ENCODE measurements at regions not wholly inside any gene's neighbourhood (a gene's known extent, or its start where the extent isn't known, plus 50 kb on each side); places are given as distances from the start of the nearest gene placed in this dataset.

DNA sequence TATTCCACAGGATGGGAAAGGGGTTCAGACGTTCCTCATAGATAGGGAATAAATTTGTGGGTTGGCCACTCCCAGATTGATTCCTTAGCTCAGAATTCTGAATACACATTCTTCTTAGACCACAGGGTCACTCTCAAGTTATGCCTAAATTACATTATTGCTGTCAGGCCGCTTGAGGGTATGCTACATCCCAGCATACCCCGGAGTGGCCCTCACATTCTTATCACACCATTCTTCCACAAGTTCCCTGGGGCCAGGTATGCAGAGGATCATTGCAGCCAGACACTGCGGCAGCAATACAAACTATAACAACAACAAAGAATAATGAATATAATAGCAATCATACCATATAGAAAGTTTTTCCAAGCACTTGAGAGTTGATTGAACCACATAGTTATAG is 237.9 kb upstream of the SOX4 start:
- Histone ChIP-seq H3K4me1 (ENCODE audit: insufficient read depth, low read length) (peaks cover 5% of the 10 kb centered on the region; the same call in 1 of the 2 replicates), H3K27me3 (ENCODE audit: insufficient read depth, low read length) (no peaks in the 10 kb centered on the region), H3K9ac (ENCODE audit: low read depth, low read length) (no peak overlapping the region), H3K9me3 (ENCODE audit: insufficient read depth, low read depth, low read length) (no peaks in the 10 kb centered on the region), H3K27ac (ENCODE audit: low read length) (no peak overlapping the region), H3K36me3 (ENCODE audit: insufficient read depth, low read depth, low read length) (no peaks in the 10 kb centered on the region), H3K4me3 (ENCODE audit: low read length) (no peak overlapping the region)

DNA sequence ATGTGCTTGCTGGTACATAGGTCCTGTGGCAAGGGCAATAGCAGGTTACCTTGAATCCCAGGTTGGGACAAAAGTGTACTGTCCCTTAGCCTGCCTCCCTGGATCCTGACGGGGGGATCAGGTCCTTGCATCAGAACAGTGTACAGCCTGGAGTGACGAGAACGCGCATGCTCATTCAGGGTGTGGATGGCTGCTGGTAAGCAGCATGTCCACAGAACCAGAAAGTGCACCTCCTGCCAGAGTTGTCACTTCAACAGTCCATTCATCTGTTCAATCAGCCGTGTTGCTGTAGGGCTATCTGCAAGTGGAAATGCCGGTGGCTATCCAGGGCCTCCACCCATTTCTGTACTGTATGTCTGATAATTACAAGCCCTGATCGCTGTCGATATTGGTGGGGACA is 236.3 kb upstream of the SOX4 start:
- H3K36me3 ChIP-seq (ENCODE audit: insufficient read depth, low read depth, low read length): no peaks in the 10 kb centered on the region
- peaks cover 8% of the 10 kb centered on the region; the same call in 1 of the 2 replicates for H3K4me1 ChIP-seq (ENCODE audit: insufficient read depth, low read length)
- no peak overlapping the region for H3K27ac ChIP-seq (ENCODE audit: low read length)
- H3K27me3 ChIP-seq (ENCODE audit: insufficient read depth, low read length): no peaks in the 10 kb centered on the region
- no peak overlapping the region for H3K4me3 ChIP-seq (ENCODE audit: low read length)
- no peaks in the 10 kb centered on the region for H3K9me3 ChIP-seq (ENCODE audit: insufficient read depth, low read depth, low read length)
- no peak overlapping the region for H3K9ac ChIP-seq (ENCODE audit: low read depth, low read length)

DNA sequence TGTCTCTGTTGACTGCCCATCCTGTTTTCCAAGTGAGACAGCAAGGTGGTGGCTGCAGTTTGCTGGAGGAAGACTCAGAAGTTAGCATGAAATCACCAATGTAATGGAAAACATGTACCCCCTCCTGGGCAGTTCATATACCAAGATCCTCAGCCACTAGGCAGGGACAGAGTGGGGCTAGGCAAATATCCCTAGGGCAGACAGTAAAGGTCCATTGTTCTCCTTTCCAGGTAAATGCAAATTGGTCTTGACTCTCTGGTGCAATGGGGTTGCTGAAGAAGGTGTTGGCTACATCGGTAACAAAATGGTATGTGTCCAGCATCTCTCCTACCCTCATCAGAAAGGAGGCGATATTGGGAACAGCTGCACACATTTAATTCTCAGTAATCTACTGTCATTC is 233.6 kb upstream of the SOX4 start:
- Histone ChIP-seq H3K4me1 (ENCODE audit: insufficient read depth, low read length) (peaks cover 8% of the 10 kb centered on the region; the same call in 1 of the 2 replicates), H3K9ac (ENCODE audit: low read depth, low read length) (no peak overlapping the region), H3K36me3 (ENCODE audit: insufficient read depth, low read depth, low read length) (no peaks in the 10 kb centered on the region), H3K27me3 (ENCODE audit: insufficient read depth, low read length) (no peaks in the 10 kb centered on the region), H3K9me3 (ENCODE audit: insufficient read depth, low read depth, low read length) (no peaks in the 10 kb centered on the region), H3K27ac (ENCODE audit: low read length) (no peak overlapping the region), H3K4me3 (ENCODE audit: low read length) (no peak overlapping the region)

DNA sequence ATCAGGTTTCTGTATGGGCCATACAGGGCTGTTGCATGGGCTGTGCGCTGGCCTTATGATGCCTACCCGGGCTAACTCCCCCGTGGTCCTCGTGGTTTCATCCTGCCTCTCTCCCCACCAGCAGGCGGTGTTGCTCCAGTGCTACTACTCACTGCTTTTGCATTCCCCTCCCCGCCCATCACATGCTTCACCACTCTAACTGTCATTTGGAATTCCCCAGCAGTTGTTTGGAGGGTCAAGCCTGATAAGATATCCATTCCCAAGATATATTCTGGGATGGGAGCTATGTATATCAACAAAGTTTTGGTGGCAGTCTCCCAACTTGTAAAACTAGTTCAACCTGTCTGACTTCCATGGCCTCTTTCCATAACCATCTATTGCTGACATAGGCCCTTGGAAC is 233.2 kb upstream of the SOX4 start:
- Histone ChIP-seq H3K27ac (ENCODE audit: low read length) (no peak overlapping the region), H3K4me1 (ENCODE audit: insufficient read depth, low read length) (peaks cover 8% of the 10 kb centered on the region; the same call in 1 of the 2 replicates), H3K4me3 (ENCODE audit: low read length) (no peak overlapping the region), H3K9me3 (ENCODE audit: insufficient read depth, low read depth, low read length) (no peaks in the 10 kb centered on the region), H3K36me3 (ENCODE audit: insufficient read depth, low read depth, low read length) (no peaks in the 10 kb centered on the region), H3K9ac (ENCODE audit: low read depth, low read length) (no peak overlapping the region), H3K27me3 (ENCODE audit: insufficient read depth, low read length) (no peaks in the 10 kb centered on the region)

DNA sequence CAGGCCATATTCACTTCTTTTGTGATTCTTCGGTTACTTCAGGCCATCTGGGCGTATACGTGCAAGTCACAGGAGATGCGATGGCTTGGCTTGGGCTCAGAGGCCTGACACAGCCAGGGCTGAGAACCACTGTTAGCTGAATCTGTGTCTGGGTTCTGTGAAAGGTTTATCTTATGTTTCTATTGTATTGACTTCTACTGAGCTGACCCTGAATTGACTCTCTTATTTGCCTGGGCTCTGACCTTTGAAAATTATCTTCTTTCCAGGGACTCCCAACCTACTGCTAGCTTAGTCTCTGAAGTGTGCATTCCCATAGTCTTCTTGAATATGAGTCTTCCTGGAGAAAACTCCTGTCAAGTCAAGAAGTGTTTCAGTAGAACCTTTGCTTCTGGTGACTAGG is 226.4 kb upstream of the SOX4 start:
- Histone ChIP-seq H3K36me3 (ENCODE audit: insufficient read depth, low read depth, low read length) (no peaks in the 10 kb centered on the region), H3K4me1 (ENCODE audit: insufficient read depth, low read length) (peaks cover 8% of the 10 kb centered on the region), H3K27ac (ENCODE audit: low read length) (no peak overlapping the region), H3K27me3 (ENCODE audit: insufficient read depth, low read length) (no peaks in the 10 kb centered on the region), H3K9me3 (ENCODE audit: insufficient read depth, low read depth, low read length) (no peaks in the 10 kb centered on the region), H3K4me3 (ENCODE audit: low read length) (no peak overlapping the region; the same call in 1 of the 2 replicates), H3K9ac (ENCODE audit: low read depth, low read length) (no peak overlapping the region)

DNA sequence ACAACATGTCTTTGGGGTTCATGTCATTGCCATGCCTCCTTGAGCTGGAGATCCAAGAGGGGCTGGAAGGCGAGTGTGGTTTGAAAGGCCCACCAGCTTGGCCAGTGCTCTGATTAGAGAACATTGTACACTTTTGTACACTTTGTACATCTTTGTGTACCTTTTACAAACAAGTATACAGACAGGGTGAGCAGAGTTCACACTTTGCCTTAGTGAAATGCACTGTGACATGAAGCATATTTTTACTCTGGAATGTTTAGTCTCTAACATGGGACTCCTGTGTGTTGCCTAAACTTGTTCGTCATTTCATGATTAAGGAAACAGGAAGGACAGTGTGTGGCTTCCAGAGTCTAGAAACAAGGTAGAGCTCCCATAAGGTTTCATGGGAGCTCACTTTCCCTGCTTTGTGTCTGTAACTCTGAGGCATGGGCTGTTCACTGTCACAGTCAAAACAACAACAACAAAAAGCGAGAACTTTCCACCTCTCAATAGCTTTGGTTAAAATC is 225.8 kb upstream of the SOX4 start:
- Histone ChIP-seq H3K4me3 (ENCODE audit: low read length) (no peak overlapping the region; the same call in 1 of the 2 replicates), H3K9ac (ENCODE audit: low read depth, low read length) (no peak overlapping the region), H3K27ac (ENCODE audit: low read length) (no peak overlapping the region), H3K27me3 (ENCODE audit: insufficient read depth, low read length) (no peaks in the 10 kb centered on the region), H3K9me3 (ENCODE audit: insufficient read depth, low read depth, low read length) (no peaks in the 10 kb centered on the region), H3K4me1 (ENCODE audit: insufficient read depth, low read length) (peaks cover 8% of the 10 kb centered on the region), H3K36me3 (ENCODE audit: insufficient read depth, low read depth, low read length) (no peaks in the 10 kb centered on the region)

DNA sequence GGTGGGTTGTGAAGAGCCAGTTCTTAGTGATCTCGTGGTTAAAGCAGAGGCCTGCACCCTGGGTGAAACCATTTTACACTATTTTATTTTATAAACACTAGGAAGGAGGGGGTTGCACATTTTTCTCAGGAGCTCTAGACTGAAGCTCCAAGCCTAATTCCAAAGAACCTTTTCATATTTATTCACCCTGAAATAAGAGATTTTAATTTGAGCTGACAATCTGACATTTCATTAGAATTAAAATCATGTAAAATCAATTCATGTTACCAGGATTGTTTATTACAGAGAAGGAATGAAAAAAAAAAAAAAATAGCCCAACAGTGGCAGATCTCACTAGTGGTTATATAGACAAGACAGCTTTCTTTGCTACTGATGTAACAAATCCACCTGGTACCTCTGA is 222.5 kb upstream of the SOX4 start:
- Histone ChIP-seq H3K9me3 (ENCODE audit: insufficient read depth, low read depth, low read length) (no peaks in the 10 kb centered on the region), H3K4me3 (ENCODE audit: low read length) (no peak overlapping the region), H3K4me1 (ENCODE audit: insufficient read depth, low read length) (peaks cover 15% of the 10 kb centered on the region), H3K27me3 (ENCODE audit: insufficient read depth, low read length) (no peaks in the 10 kb centered on the region), H3K36me3 (ENCODE audit: insufficient read depth, low read depth, low read length) (no peaks in the 10 kb centered on the region), H3K9ac (ENCODE audit: low read depth, low read length) (no peak overlapping the region), H3K27ac (ENCODE audit: low read length) (no peak overlapping the region)

DNA sequence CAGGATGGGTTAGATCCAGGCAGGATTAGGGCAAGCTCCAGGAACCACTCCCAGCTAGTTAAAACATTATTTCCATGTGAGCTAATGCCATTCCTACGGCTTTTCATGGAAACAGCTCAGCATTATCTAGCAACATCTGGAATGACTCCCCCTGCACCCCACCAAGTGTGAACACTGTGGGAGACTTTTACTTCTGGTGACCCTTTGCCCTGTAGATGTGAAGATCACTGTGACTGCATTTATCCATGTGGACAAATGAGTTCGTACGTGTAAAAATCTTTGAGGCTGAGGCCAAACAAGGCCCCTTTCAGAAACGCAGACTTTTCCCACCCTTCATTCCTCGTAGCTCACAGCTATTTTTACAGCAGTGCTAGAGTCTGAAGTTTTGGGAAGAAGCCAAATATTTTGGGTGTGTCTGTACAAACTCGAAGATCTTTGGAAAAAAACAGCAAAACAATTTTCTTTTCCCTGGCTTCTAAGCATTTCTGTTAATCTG is 221.8 kb upstream of the SOX4 start:
- Histone ChIP-seq H3K27me3 (ENCODE audit: insufficient read depth, low read length) (no peaks in the 10 kb centered on the region), H3K4me3 (ENCODE audit: low read length) (no peak overlapping the region), H3K4me1 (ENCODE audit: insufficient read depth, low read length) (peaks cover 15% of the 10 kb centered on the region), H3K27ac (ENCODE audit: low read length) (no peak overlapping the region), H3K9ac (ENCODE audit: low read depth, low read length) (no peak overlapping the region), H3K9me3 (ENCODE audit: insufficient read depth, low read depth, low read length) (no peaks in the 10 kb centered on the region), H3K36me3 (ENCODE audit: insufficient read depth, low read depth, low read length) (no peaks in the 10 kb centered on the region)

DNA sequence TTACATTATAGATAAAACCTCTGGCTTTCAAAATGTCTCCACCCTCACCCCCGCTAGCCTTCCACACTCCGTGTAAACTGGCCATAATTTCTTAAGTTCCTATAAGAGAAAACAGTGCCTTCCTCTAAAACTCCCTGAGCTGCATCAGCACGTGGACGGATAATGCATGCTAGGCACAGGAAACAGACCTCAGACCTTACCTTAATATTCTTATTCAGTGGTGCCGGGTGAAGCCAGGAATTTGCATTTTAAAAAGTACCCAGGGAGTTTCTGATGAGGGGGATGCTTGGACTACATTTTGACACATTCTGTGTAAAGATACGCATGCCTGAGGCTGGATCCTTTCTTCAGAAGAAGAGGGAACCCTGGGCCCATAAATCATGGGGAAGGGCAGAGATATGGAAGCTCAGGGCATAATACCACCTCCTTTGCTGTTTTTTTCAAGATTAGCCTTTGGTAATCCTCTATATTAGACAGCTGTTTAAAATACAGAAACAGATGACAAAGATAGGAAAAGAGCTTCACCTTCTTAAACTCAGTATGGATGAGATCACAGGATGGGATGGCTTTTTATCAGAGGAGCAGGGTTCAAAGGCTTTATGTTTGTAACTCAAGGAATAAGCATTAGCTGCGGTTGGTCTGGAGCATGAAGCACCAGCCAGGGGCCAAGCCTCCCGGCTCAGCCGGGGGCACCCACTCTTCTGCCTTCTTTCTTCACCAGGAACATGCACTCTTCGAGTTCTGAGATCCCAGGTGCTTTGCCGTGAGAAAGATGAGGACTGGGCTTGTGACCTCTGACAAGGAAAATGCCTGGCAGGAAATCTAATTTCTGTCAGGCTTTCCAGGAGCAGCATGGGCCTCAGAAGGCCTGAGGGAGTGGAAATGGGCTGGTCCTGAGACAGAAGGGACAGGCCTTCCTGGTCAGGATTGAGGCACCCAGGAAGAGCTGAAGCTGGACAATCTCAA is 218.1 kb upstream of the SOX4 start:
- H3K4me1 ChIP-seq (ENCODE audit: insufficient read depth, low read length): peaks cover 7% of the 10 kb centered on the region; the same call in 1 of the 2 replicates
- H3K9ac ChIP-seq (ENCODE audit: low read depth, low read length): no peak overlapping the region
- no peaks in the 10 kb centered on the region for H3K36me3 ChIP-seq (ENCODE audit: insufficient read depth, low read depth, low read length)
- H3K27ac ChIP-seq (ENCODE audit: low read length): no peak overlapping the region
- no peak overlapping the region for H3K4me3 ChIP-seq (ENCODE audit: low read length)
- no peaks in the 10 kb centered on the region for H3K9me3 ChIP-seq (ENCODE audit: insufficient read depth, low read depth, low read length)
- H3K27me3 ChIP-seq (ENCODE audit: insufficient read depth, low read length): no peaks in the 10 kb centered on the region

DNA sequence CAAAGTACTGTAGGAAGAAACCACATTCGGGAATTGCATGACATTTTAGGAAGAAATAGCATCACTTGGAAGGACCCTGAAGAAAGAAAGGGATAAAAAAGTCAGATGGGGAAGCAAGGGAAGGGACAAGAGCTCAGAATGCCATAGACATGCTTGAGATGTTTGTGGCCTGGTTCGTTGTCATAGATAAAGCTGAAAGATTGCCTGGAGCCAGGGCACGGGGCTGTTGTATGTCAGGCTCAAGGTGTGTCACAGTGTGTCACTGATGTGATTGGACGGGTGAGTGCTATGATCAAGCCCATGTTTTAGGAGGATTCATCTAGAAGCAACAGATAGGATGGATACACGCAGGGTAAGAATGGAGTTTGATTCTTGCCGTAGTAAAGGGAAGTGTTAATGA is 216.2 kb upstream of the SOX4 start:
- no peaks in the 10 kb centered on the region for H3K36me3 ChIP-seq (ENCODE audit: insufficient read depth, low read depth, low read length)
- peaks cover 7% of the 10 kb centered on the region; the same call in 1 of the 2 replicates for H3K4me1 ChIP-seq (ENCODE audit: insufficient read depth, low read length)
- no peaks in the 10 kb centered on the region for H3K27me3 ChIP-seq (ENCODE audit: insufficient read depth, low read length)
- no peak overlapping the region for H3K4me3 ChIP-seq (ENCODE audit: low read length)
- H3K9me3 ChIP-seq (ENCODE audit: insufficient read depth, low read depth, low read length): no peaks in the 10 kb centered on the region
- H3K27ac ChIP-seq (ENCODE audit: low read length): no peak overlapping the region
- H3K9ac ChIP-seq (ENCODE audit: low read depth, low read length): no peak overlapping the region

DNA sequence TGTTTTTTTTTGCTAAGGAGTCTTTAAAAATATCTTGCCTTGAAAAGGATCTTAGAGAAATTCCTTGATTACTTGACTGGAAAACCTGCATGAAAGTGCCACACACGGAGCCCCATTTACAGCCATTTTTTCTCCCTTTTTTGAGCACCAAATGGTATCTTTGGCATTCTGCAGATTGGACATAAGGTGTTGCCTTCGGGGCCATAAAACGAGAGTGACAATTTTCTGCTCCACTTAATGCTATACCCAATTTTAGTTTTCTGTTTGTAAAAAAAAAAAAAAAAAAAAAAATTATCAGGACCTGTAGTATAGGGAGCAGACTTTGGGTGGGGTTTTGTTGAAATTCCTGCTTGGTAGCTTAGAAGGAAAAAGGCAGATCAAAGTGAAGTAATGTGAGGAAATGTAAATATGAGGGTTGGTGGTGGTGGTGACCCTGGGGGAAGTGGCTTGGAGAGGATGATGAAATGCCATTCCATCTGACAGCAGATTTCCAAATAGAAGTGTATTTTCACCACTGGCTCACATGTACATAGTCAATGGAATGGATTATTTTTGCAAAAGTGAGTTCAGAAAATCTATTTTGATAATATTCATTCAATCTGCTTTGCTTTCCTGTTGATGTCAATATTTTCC is 212.1 kb upstream of the SOX4 start:
- Histone ChIP-seq H3K27ac (ENCODE audit: low read length) (no peak overlapping the region), H3K36me3 (ENCODE audit: insufficient read depth, low read depth, low read length) (no peaks in the 10 kb centered on the region), H3K27me3 (ENCODE audit: insufficient read depth, low read length) (no peaks in the 10 kb centered on the region), H3K4me3 (ENCODE audit: low read length) (no peak overlapping the region), H3K9ac (ENCODE audit: low read depth, low read length) (no peak overlapping the region), H3K4me1 (ENCODE audit: insufficient read depth, low read length) (no peaks in the 10 kb centered on the region; the same call in none of the 2 replicates), H3K9me3 (ENCODE audit: insufficient read depth, low read depth, low read length) (no peaks in the 10 kb centered on the region)
